ENCODE measurements at regions not wholly inside any gene's neighbourhood (a gene's known extent, or its start where the extent isn't known, plus 50 kb on each side); places are given as distances from the start of the nearest gene placed in this dataset.

GRCh38 chr13:39224671-39225240 is 186.5 kb downstream of the NHLRC3 start:
- no peak for TF ChIP-seq CTCF (IDR thresholded peaks at IDR 0.05)
- ATAC-seq (ENCODE audit: low FRiP score): no peak
- DNase-seq (ENCODE audit: low spot score): no peak

GRCh38 chr13:39225860-39226259 is 187.6 kb downstream of the NHLRC3 start:
- ATAC-seq (ENCODE audit: low FRiP score): no peak
- TF ChIP-seq CTCF (IDR thresholded peaks at IDR 0.05): no peak
- no peak for DNase-seq (ENCODE audit: low spot score)

- no peak for TF ChIP-seq CTCF (IDR thresholded peaks at IDR 0.05)
- ATAC-seq (ENCODE audit: low FRiP score): no peak
- no peak for DNase-seq (ENCODE audit: low spot score)
Observed at GRCh38 chr13:39226359-39226758, 188.1 kb downstream of the NHLRC3 start.

GRCh38 chr13:39232401-39232980 is 194.2 kb downstream of the NHLRC3 start:
- no peak for TF ChIP-seq CTCF (IDR thresholded peaks at IDR 0.05)
- ATAC-seq (ENCODE audit: low FRiP score) (no peak), DNase-seq (ENCODE audit: low spot score) (no peak)

- no peak for TF ChIP-seq CTCF (IDR thresholded peaks at IDR 0.05)
- ATAC-seq (ENCODE audit: low FRiP score) (no peak), DNase-seq (ENCODE audit: low spot score) (no peak)
Observed at GRCh38 chr13:39232999-39233398, 194.7 kb downstream of the NHLRC3 start.

- ATAC-seq (ENCODE audit: low FRiP score) (no peak), DNase-seq (ENCODE audit: low spot score) (no peak)
- TF ChIP-seq CTCF (IDR thresholded peaks at IDR 0.05): no peak
Observed at GRCh38 chr13:39233519-39233918, 195.3 kb downstream of the NHLRC3 start.

- DNase-seq (ENCODE audit: low spot score) (no peak), ATAC-seq (ENCODE audit: low FRiP score) (no peak)
- no peak for TF ChIP-seq CTCF (IDR thresholded peaks at IDR 0.05)
Observed at GRCh38 chr13:39244561-39245230, 206.4 kb downstream of the NHLRC3 start.
